A549 (cell line): ENCODE measurements at regions not wholly inside any gene's neighbourhood (a gene's known extent, or its start where the extent isn't known, plus 50 kb on each side); places are given as distances from the start of the nearest gene placed in this dataset.

Experiments used
- ATAC-seq, 2 experiments: fragments of 200-7000 bp in 1 of 2; fragments of >200 bp in 1 of 2; cut with Nextera tagmentation in 1 of 2; cut with Tn5 transposase in 1 of 2; 3 replicates each; pipeline versions ENCODE4 v1.8.0 to v1.9.1; 2018 to 2020; ENCODE audit warnings: mild to moderate bottlenecking in 1 of 2, moderate library complexity in 1 of 2
- CTCF ChIA-PET: fragments of 300-600 bp; sonication (Branson Sonifier 250); formaldehyde crosslinking; extraction: SDS; loops from one replicate; lab custom pipeline; 2021; ENCODE audit warnings: antibody characterized with exemption, inconsistent platforms; lab: Yijun Ruan, JAX
- POLR2A ChIA-PET: fragments of 350-600 bp; formaldehyde crosslinking; extraction: SDS; loops from one replicate; lab custom pipeline; 2021; ENCODE audit warnings: antibody characterized with exemption, inconsistent platforms; lab: Yijun Ruan, JAX
- DNase-seq, 2 experiments: peaks; one replicate each; pipeline versions ENCODE4 v3.0.0 to v3.0.0-alpha.2; 2011 to 2016; ENCODE audit warnings: low read depth in 1 of 2, low spot score in 1 of 2
- FAIRE-seq: peaks from 2 replicates; lab custom pipeline; 2011; peaks lifted over from hg19 to GRCh38; lab: Jason Lieb, UNC
- H3K27ac ChIP-seq, 2 experiments: fragments of >200 bp; sonication (Bioruptor Twin); formaldehyde crosslinking; 3 replicates each; pipeline ENCODE4 v1.5.1; 2016 to 2017
- H3K4me1 ChIP-seq: fragments of >200 bp; sonication (Bioruptor Twin); formaldehyde crosslinking; 3 replicates; pipeline ENCODE4 v1.6.1; 2016
- H3K4me2 ChIP-seq: fragments of >200 bp; sonication (Bioruptor Twin); formaldehyde crosslinking; 3 replicates; pipeline ENCODE4 v1.6.1; 2016
- H3K4me3 ChIP-seq: fragments of >200 bp; sonication (Bioruptor Twin); formaldehyde crosslinking; 3 replicates; pipeline ENCODE4 v1.5.1; 2016
- H3K9me3 ChIP-seq: fragments of >200 bp; sonication (Bioruptor Twin); formaldehyde crosslinking; 3 replicates; pipeline ENCODE4 v1.6.1; 2016
- CBX8 ChIP-seq: fragments of 200-600 bp; sonication (generic); IDR thresholded peaks from 2 replicates; pipeline ENCODE4 v1.6.1; 2016
- CEBPB ChIP-seq, 2 experiments: fragments of >200 bp in 1 of 2; sonication (Bioruptor Twin) in 1 of 2; formaldehyde crosslinking in 1 of 2; IDR thresholded peaks; 2 replicates each; pipeline ENCODE4 v1.6.1; 2012 to 2016
- CHD2 ChIP-seq: fragments of 150-350 bp; IDR thresholded peaks from 2 replicates; pipeline ENCODE4 v1.6.1; 2014; ENCODE audit warnings: low read length; ENCODE audit not compliant: partially characterized antibody
- FOSL2 ChIP-seq, 2 experiments: fragments of 450-650 bp in 1 of 2; fragments of >200 bp in 1 of 2; sonication (Bioruptor Twin) in 1 of 2; formaldehyde crosslinking; IDR thresholded peaks; 2 replicates each; pipeline versions ENCODE4 v1.5.0 to v1.6.1; 2016 to 2020; ENCODE audit warnings: mild to moderate bottlenecking in 1 of 2, moderate library complexity in 1 of 2
- GATA3 ChIP-seq: IDR thresholded peaks from 2 replicates; pipeline ENCODE4 v1.6.1; 2012; ENCODE audit warnings: borderline replicate concordance
- HOXA7 ChIP-seq: fragments of 250-450 bp; sonication (Bioruptor Pico); IDR thresholded peaks from 2 replicates; pipeline ENCODE4 v1.5.0; 2020; ENCODE audit warnings: mild to moderate bottlenecking, moderate library complexity
- HOXB5 ChIP-seq: fragments of 250-450 bp; sonication (Bioruptor Pico); IDR thresholded peaks from 2 replicates; pipeline ENCODE4 v1.5.0; 2020; ENCODE audit warnings: mild to moderate bottlenecking, moderate library complexity
- MAFK ChIP-seq: fragments of 450-650 bp; IDR thresholded peaks from 2 replicates; pipeline ENCODE4 v1.6.1; 2014; ENCODE audit not compliant: partially characterized antibody
- MAZ ChIP-seq: fragments of 150-350 bp; IDR thresholded peaks from 2 replicates; pipeline ENCODE4 v1.6.1; 2014; ENCODE audit warnings: antibody characterized with exemption, low read depth, low read length, borderline replicate concordance
- NPAS2 ChIP-seq: fragments of 250-450 bp; sonication (Bioruptor Pico); IDR thresholded peaks from 2 replicates; pipeline ENCODE4 v1.8.0; 2022; ENCODE audit warnings: mild to moderate bottlenecking, moderate library complexity, borderline replicate concordance
- PHF8 ChIP-seq: fragments of 200-600 bp; sonication (generic); IDR thresholded peaks from 2 replicates; pipeline ENCODE4 v1.6.1; 2016; ENCODE audit warnings: low read depth, mild to moderate bottlenecking, antibody characterized with exemption, moderate library complexity, borderline replicate concordance
- POLR2A ChIP-seq: IDR thresholded peaks from 2 replicates; pipeline ENCODE4 v1.6.1; 2012; ENCODE audit warnings: mild to moderate bottlenecking, low read length
- POLR2AphosphoS2 ChIP-seq: conservative IDR thresholded peaks from 2 replicates; pipeline ENCODE4 v1.6.1; 2012; ENCODE audit warnings: low read length, improper control_type of control experiment, inconsistent platforms
- RAD21 ChIP-seq, 2 experiments: fragments of >200 bp in 1 of 2; sonication (Bioruptor Twin) in 1 of 2; formaldehyde crosslinking in 1 of 2; IDR thresholded peaks in 1 of 2; conservative IDR thresholded peaks in 1 of 2; 2 replicates in 1 of 2; 3 replicates in 1 of 2; pipeline ENCODE4 v1.6.1; 2012 to 2018; ENCODE audit warnings: inconsistent platforms in 1 of 2
- RNF2 ChIP-seq: fragments of 200-600 bp; sonication (generic); IDR thresholded peaks from 2 replicates; pipeline ENCODE4 v1.6.1; 2016; ENCODE audit warnings: low read depth, mild to moderate bottlenecking, antibody characterized with exemption, moderate library complexity, borderline replicate concordance
- SREBF2 ChIP-seq: fragments of 450-650 bp; IDR thresholded peaks from 2 replicates; pipeline ENCODE4 v1.6.1; 2014; ENCODE audit warnings: mild to moderate bottlenecking, moderate library complexity
- TFCP2L1 ChIP-seq: fragments of 250-450 bp; sonication (Bioruptor Pico); IDR thresholded peaks from 2 replicates; pipeline ENCODE4 v1.5.0; 2021; ENCODE audit warnings: mild to moderate bottlenecking
- ZC3H11A ChIP-seq: fragments of 450-650 bp; IDR thresholded peaks from 2 replicates; pipeline ENCODE4 v1.6.1; 2014; ENCODE audit warnings: antibody characterized with exemption, mild to moderate bottlenecking
- ZNF302 ChIP-seq: fragments of 250-450 bp; sonication (Bioruptor Pico); IDR thresholded peaks from 2 replicates; pipeline ENCODE4 v1.9.0; 2021; ENCODE audit warnings: inconsistent platforms, mild to moderate bottlenecking, moderate library complexity
- WGBS: methylation state at CpG from one replicate; pipeline ENCODE4 v1.1.6; 2017; ENCODE audit errors: missing lambda C conversion rate; 5-methylcytosine and 5-hydroxymethylcytosine counted together
- TF ChIP-seq, protein P1 (sequence below): fragments of >200 bp; sonication (Bioruptor Twin); formaldehyde crosslinking; IDR thresholded peaks from 3 replicates; pipeline ENCODE4 v1.6.1; 2016
- TF ChIP-seq, protein P2 (sequence below): fragments of >200 bp; sonication (Bioruptor Twin); formaldehyde crosslinking; IDR thresholded peaks from 2 replicates; pipeline ENCODE4 v1.6.1; 2016
- TF ChIP-seq, protein P3 (sequence below): IDR thresholded peaks from 2 replicates; pipeline ENCODE4 v1.6.1; 2012; ENCODE audit warnings: low read depth, borderline replicate concordance
- TF ChIP-seq, protein P4 (sequence below): fragments of 450-650 bp; IDR thresholded peaks from 2 replicates; pipeline ENCODE4 v1.6.1; 2014; ENCODE audit warnings: antibody characterized with exemption

DNA sequence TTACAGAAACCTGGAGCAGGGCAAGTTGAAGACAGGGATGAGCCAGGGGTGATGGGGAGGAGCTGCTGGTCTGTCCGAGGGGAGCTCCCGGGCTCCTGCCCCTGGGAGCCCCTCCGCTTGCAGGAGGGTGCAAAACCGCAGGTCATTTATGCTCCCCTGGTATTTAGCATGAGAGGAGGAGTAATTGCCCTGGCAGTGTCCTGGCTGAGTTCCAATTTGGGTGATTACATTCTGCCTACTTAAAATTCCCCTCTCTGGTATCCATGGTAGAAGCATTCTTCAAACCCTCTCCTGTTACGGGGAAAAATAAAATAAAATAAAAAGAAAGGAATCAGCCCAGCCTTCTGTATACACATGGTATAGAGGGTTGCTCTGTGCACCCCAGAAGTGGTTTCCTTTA lies 61.7 kb upstream of the VRK1 start:
- no peak for DNase-seq
- Histone ChIP-seq H3K27ac (no peak overlapping the region), H3K4me1 (no peaks in the 10 kb centered on the region), H3K9me3 (no peaks in the 10 kb centered on the region), H3K4me2 (no peak overlapping the region), H3K4me3 (no peak overlapping the region)
- TF ChIP-seq PHF8 (no peak), HOXA7 (CRISPR knock-in tag) (no peak), MAFK (no peak), CHD2 (no peak), SREBF2 (no peak), MAZ (no peak), RNF2 (no peak)
- TF ChIP-seq, protein P1, sequence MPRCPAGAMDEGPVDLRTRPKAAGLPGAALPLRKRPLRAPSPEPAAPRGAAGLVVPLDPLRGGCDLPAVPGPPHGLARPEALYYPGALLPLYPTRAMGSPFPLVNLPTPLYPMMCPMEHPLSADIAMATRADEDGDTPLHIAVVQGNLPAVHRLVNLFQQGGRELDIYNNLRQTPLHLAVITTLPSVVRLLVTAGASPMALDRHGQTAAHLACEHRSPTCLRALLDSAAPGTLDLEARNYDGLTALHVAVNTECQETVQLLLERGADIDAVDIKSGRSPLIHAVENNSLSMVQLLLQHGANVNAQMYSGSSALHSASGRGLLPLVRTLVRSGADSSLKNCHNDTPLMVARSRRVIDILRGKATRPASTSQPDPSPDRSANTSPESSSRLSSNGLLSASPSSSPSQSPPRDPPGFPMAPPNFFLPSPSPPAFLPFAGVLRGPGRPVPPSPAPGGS, result no peak
- CTCF ChIA-PET, result interaction anchor here (1.3 kb wide), 1 partner anchor 152 kb away, joined by 7 read pairs; no protein-coding TSS in a partner anchor
- POLR2A ChIA-PET, result no interaction called here
- FAIRE-seq, result no peak
- WGBS, result 19% methylated on average over 5 of the region's 5 CpGs
- ATAC-seq, result no peak

DNA sequence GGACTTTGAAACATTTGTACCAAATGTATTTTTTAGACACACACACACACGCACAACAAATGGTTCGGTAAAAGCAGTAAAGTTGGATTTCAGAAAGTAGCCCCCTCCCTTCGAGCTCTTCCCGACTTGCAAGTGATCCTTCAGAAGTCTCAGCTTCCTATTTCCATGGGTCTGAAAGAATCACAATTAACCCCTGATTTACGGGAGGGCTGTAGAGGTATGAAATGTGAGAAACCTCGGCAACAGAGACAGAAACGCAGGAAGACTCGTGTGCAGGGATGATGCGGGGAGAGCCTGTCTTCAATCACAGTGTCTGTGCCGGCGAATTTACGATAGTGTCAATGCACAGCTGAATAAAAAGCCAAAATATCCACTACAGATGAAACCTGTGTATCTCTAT lies 60.7 kb upstream of the VRK1 start:
- TF ChIP-seq HOXB5 (no peak), TFCP2L1 (CRISPR knock-in tag) (no peak), HOXA7 (CRISPR knock-in tag) (no peak), ZNF302 (CRISPR knock-in tag) (no peak), RNF2 (no peak), NPAS2 (no peak), FOSL2 (IDR thresholded peaks at IDR 0.05) (no peak), FOSL2 (CRISPR knock-in tag; IDR thresholded peaks at IDR 0.05) (no peak), ZC3H11A (no peak), MAFK (no peak), CBX8 (no peak), RAD21 (conservative IDR thresholded peaks at IDR 0.05 in 1 of 2, IDR thresholded peaks at IDR 0.05 in 1 of 2) (no peak), POLR2AphosphoS2 (no peak), CEBPB (IDR thresholded peaks at IDR 0.05) (no peak), POLR2A (no peak), SREBF2 (no peak), GATA3 (no peak)
- TF ChIP-seq, protein P2, sequence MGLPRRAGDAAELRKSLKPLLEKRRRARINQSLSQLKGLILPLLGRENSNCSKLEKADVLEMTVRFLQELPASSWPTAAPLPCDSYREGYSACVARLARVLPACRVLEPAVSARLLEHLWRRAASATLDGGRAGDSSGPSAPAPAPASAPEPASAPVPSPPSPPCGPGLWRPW, result no peak
- TF ChIP-seq, protein P3, sequence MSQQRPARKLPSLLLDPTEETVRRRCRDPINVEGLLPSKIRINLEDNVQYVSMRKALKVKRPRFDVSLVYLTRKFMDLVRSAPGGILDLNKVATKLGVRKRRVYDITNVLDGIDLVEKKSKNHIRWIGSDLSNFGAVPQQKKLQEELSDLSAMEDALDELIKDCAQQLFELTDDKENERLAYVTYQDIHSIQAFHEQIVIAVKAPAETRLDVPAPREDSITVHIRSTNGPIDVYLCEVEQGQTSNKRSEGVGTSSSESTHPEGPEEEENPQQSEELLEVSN, result no peak
- TF ChIP-seq, protein P4, sequence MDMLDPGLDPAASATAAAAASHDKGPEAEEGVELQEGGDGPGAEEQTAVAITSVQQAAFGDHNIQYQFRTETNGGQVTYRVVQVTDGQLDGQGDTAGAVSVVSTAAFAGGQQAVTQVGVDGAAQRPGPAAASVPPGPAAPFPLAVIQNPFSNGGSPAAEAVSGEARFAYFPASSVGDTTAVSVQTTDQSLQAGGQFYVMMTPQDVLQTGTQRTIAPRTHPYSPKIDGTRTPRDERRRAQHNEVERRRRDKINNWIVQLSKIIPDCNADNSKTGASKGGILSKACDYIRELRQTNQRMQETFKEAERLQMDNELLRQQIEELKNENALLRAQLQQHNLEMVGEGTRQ, result no peak

More for the DNA sequence above, 60.7 kb upstream of the VRK1 start:
- ATAC-seq (no peak), FAIRE-seq (no peak), DNase-seq (no peak)
- H3K9me3 ChIP-seq, result no peaks in the 10 kb centered on the region
- CTCF ChIA-PET, result interaction anchor here (1.3 to 2.9 kb wide), 2 partner anchors 153 kb away, joined by 7 to 9 read pairs; no protein-coding TSS in a partner anchor
- 40% methylated on average over 12 of the region's 12 CpGs for WGBS
- H3K4me2 ChIP-seq, result no peak overlapping the region
- no peaks in the 10 kb centered on the region for H3K4me1 ChIP-seq
- H3K27ac ChIP-seq, result no peak overlapping the region
- no peak overlapping the region for H3K4me3 ChIP-seq
- POLR2A ChIA-PET, result no interaction called here
